ENCODE measurements at regions not wholly inside any gene's neighbourhood (a gene's known extent, or its start where the extent isn't known, plus 50 kb on each side); places are given as distances from the start of the nearest gene placed in this dataset.

DNA sequence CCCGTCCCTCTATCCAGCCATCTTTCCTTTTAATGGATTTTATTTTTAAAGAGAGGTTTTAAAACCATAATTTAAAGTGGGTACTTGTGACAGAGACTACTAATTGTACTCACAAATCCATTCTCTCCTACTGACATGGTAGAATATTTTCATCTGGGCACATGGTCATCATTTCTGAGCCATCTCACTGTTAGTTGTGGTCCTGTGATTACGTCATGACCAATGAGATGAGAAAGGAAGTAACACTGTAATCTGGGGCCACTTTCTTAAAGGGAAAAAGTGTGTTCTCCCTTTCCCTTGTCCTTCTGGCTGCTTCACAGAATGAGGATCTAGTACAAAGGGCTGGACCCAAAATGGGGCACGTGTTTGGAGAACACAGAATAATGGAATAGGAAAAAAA lies 538.7 kb downstream of the CMPK2 start:
- TF ChIP-seq, protein P1, sequence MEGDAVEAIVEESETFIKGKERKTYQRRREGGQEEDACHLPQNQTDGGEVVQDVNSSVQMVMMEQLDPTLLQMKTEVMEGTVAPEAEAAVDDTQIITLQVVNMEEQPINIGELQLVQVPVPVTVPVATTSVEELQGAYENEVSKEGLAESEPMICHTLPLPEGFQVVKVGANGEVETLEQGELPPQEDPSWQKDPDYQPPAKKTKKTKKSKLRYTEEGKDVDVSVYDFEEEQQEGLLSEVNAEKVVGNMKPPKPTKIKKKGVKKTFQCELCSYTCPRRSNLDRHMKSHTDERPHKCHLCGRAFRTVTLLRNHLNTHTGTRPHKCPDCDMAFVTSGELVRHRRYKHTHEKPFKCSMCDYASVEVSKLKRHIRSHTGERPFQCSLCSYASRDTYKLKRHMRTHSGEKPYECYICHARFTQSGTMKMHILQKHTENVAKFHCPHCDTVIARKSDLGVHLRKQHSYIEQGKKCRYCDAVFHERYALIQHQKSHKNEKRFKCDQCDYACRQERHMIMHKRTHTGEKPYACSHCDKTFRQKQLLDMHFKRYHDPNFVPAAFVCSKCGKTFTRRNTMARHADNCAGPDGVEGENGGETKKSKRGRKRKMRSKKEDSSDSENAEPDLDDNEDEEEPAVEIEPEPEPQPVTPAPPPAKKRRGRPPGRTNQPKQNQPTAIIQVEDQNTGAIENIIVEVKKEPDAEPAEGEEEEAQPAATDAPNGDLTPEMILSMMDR (IDR thresholded peaks at IDR 0.05 in 8 of 11, conservative IDR thresholded peaks at IDR 0.05 in 3 of 11): no peak
- no peak for TF ChIP-seq POLR2AphosphoS5 (IDR thresholded peaks at IDR 0.05)

Data from spleen (tissue), 7 donors.